ENCODE measurements at regions not wholly inside any gene's neighbourhood (a gene's known extent, or its start where the extent isn't known, plus 50 kb on each side); places are given as distances from the start of the nearest gene placed in this dataset.

DNA sequence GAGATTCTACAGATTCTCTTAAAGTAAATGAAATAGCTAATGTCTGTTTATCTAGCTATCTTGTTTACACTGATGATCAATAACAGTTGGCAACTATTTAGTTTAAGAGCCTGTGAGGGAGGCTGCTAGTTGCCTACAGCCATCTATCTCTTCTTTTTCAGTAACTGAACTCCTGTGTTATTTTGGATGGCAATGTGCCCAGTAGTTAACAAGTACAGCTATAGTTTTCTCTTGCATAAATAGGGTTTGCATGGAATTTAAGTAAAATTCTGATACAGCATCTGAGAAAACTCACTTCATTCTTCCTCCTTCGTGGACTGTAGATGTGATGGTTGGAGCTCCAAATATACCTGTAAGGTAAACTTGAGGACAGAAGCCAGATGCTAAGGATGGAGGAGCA is 219.5 kb upstream of the POT1 start:
- TF ChIP-seq, protein P1, sequence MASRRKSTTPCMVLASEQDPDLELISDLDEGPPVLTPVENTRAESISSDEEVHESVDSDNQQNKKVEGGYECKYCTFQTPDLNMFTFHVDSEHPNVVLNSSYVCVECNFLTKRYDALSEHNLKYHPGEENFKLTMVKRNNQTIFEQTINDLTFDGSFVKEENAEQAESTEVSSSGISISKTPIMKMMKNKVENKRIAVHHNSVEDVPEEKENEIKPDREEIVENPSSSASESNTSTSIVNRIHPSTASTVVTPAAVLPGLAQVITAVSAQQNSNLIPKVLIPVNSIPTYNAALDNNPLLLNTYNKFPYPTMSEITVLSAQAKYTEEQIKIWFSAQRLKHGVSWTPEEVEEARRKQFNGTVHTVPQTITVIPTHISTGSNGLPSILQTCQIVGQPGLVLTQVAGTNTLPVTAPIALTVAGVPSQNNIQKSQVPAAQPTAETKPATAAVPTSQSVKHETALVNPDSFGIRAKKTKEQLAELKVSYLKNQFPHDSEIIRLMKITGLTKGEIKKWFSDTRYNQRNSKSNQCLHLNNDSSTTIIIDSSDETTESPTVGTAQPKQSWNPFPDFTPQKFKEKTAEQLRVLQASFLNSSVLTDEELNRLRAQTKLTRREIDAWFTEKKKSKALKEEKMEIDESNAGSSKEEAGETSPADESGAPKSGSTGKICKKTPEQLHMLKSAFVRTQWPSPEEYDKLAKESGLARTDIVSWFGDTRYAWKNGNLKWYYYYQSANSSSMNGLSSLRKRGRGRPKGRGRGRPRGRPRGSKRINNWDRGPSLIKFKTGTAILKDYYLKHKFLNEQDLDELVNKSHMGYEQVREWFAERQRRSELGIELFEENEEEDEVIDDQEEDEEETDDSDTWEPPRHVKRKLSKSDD (conservative IDR thresholded peaks at IDR 0.05; ENCODE audit: low read length), result no peak
- TF ChIP-seq AFF4 (CRISPR knock-in tag; IDR thresholded peaks at IDR 0.05), result no peak
- no peak for TF ChIP-seq TCF7L2 (IDR thresholded peaks at IDR 0.05; ENCODE audit: low read depth, low read length)
- TF ChIP-seq, protein P2, sequence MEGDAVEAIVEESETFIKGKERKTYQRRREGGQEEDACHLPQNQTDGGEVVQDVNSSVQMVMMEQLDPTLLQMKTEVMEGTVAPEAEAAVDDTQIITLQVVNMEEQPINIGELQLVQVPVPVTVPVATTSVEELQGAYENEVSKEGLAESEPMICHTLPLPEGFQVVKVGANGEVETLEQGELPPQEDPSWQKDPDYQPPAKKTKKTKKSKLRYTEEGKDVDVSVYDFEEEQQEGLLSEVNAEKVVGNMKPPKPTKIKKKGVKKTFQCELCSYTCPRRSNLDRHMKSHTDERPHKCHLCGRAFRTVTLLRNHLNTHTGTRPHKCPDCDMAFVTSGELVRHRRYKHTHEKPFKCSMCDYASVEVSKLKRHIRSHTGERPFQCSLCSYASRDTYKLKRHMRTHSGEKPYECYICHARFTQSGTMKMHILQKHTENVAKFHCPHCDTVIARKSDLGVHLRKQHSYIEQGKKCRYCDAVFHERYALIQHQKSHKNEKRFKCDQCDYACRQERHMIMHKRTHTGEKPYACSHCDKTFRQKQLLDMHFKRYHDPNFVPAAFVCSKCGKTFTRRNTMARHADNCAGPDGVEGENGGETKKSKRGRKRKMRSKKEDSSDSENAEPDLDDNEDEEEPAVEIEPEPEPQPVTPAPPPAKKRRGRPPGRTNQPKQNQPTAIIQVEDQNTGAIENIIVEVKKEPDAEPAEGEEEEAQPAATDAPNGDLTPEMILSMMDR (IDR thresholded peaks at IDR 0.05 in 2 of 3, conservative IDR thresholded peaks at IDR 0.05 in 1 of 3; ENCODE audit: insufficient read depth in 2 of 3, low read depth in 1 of 3, low read length in 3 of 3), result no peak
- no peak for TF ChIP-seq POLR2A (conservative IDR thresholded peaks at IDR 0.05)
